ENCODE measurements at regions not wholly inside any gene's neighbourhood (a gene's known extent, or its start where the extent isn't known, plus 50 kb on each side); places are given as distances from the start of the nearest gene placed in this dataset.

GRCh38 chr14:85190251-85190650 lies 339.7 kb upstream of the FLRT2 start:
- H3K36me3 Mint-ChIP-seq (ENCODE audit: insufficient read depth in 2 of 2), result no peaks in the 10 kb centered on the region
- H3K27me3 Mint-ChIP-seq (ENCODE audit: low read depth), result no peaks in the 10 kb centered on the region
- no peak for DNase-seq
- H3K4me3 Mint-ChIP-seq, result no peak overlapping the region
- peaks cover 4 to 14% of the 10 kb centered on the region in 2 donors for H3K9me3 Mint-ChIP-seq
- H3K27ac Mint-ChIP-seq, result no peak overlapping the region
- no peak for ATAC-seq (replicated peaks in 1 of 2)
- H3K4me1 Mint-ChIP-seq (ENCODE audit: low read depth), result no peaks in the 10 kb centered on the region

DNA sequence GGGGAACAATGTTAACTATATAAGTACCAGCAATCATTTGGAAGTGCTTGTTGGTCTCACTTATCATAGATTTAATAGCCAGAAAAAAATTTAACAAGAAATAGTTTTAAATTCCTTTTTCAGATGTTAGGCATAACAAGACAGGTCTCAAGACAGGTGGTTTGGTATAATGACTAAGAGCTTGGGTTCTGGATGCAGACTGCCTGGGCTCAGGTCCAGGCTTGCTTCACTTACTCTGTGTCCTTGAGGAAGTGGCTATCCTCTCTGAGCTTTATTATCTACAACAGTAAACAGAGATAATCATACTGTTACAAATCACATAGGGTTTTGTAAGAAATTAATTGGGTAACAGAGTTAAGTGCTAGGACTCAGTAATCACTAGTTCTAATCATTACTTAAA lies 338.0 kb upstream of the FLRT2 start:
- peaks cover 6 to 14% of the 10 kb centered on the region in 2 donors for H3K9me3 Mint-ChIP-seq
- H3K36me3 Mint-ChIP-seq (ENCODE audit: insufficient read depth in 2 of 2), result no peaks in the 10 kb centered on the region
- ATAC-seq (replicated peaks in 1 of 2) (no peak), DNase-seq (no peak)
- H3K27ac Mint-ChIP-seq, result no peak overlapping the region
- H3K4me1 Mint-ChIP-seq (ENCODE audit: low read depth), result no peaks in the 10 kb centered on the region
- no peaks in the 10 kb centered on the region for H3K27me3 Mint-ChIP-seq (ENCODE audit: low read depth)
- H3K4me3 Mint-ChIP-seq, result no peak overlapping the region

- ATAC-seq (replicated peaks in 1 of 2) (no peak), DNase-seq (no peak)
- Mint-ChIP-seq H3K27me3 (ENCODE audit: low read depth) (no peaks in the 10 kb centered on the region), H3K4me1 (ENCODE audit: low read depth) (no peaks in the 10 kb centered on the region), H3K36me3 (ENCODE audit: insufficient read depth in 2 of 2) (no peaks in the 10 kb centered on the region), H3K4me3 (no peak overlapping the region), H3K9me3 (peaks cover 3 to 10% of the 10 kb centered on the region in 2 donors), H3K27ac (no peak overlapping the region)
These were observed 334.0 kb upstream of the FLRT2 start for GRCh38 chr14:85195872-85196477.

DNA sequence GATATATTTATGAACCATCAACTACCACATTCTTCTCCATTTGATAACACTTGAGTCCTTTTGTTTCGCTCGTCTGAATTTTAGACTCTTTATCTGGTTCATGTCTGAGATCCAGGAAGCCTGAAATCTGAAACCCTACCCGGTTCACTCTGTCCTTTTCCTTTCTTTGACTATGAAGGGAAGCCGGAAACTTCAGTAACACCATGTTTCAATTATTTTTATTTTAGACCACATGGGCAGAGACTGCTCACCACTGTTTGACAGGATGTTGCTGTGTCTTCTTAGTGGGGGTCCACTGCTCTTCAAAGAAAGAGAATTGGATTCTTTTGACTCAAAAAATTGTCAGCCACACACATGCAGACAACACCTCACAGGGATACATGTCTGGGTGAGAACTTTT lies 331.9 kb upstream of the FLRT2 start:
- H3K4me3 Mint-ChIP-seq, result no peak overlapping the region
- no peak for DNase-seq
- no peaks in the 10 kb centered on the region for H3K4me1 Mint-ChIP-seq (ENCODE audit: low read depth)
- H3K9me3 Mint-ChIP-seq, result peaks cover 7 to 9% of the 10 kb centered on the region in 2 donors
- no peaks in the 10 kb centered on the region for H3K36me3 Mint-ChIP-seq (ENCODE audit: insufficient read depth in 2 of 2)
- no peak for ATAC-seq (replicated peaks in 1 of 2)
- no peak overlapping the region for H3K27ac Mint-ChIP-seq
- no peaks in the 10 kb centered on the region for H3K27me3 Mint-ChIP-seq (ENCODE audit: low read depth)

GRCh38 chr14:85205875-85206274 lies 324.1 kb upstream of the FLRT2 start:
- Mint-ChIP-seq H3K27me3 (ENCODE audit: low read depth) (no peaks in the 10 kb centered on the region), H3K27ac (no peak overlapping the region), H3K4me3 (no peak overlapping the region), H3K36me3 (ENCODE audit: insufficient read depth in 2 of 2) (no peaks in the 10 kb centered on the region), H3K9me3 (peaks cover 0 to 4% of the 10 kb centered on the region in 2 donors), H3K4me1 (ENCODE audit: low read depth) (no peaks in the 10 kb centered on the region)
- ATAC-seq (replicated peaks in 1 of 2) (no peak), DNase-seq (no peak)

DNA sequence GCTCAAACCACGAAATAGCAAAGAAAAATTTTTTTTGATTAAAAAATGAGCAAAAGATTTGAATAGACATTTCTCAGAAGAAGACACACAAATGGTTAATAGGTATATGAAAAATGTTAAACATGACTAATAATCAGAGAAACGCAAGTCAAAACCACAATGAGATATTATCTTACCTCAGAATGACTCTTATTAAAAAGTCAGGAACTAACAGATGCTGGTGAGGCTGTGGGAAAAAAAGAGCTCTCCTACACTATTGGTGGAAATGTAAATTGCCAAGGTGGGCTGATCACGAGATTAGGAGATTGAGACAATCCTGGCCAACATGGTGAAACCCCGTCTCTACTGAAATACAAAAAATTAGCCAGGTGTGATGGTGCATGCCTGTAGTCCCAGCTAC lies 315.5 kb upstream of the FLRT2 start:
- no peak for DNase-seq
- H3K4me3 Mint-ChIP-seq, result no peak overlapping the region
- no peak overlapping the region for H3K27ac Mint-ChIP-seq
- H3K4me1 Mint-ChIP-seq (ENCODE audit: low read depth), result no peaks in the 10 kb centered on the region
- H3K9me3 Mint-ChIP-seq, result peaks cover 7 to 8% of the 10 kb centered on the region in 2 donors
- H3K27me3 Mint-ChIP-seq (ENCODE audit: low read depth), result no peaks in the 10 kb centered on the region
- peaks cover 0 to 5% of the 10 kb centered on the region in 2 donors for H3K36me3 Mint-ChIP-seq (ENCODE audit: insufficient read depth in 2 of 2)
- no peak for ATAC-seq (replicated peaks in 1 of 2)

GRCh38 chr14:85217412-85217811 lies 312.5 kb upstream of the FLRT2 start:
- no peak overlapping the region for H3K27ac Mint-ChIP-seq
- no peak overlapping the region for H3K4me3 Mint-ChIP-seq
- H3K27me3 Mint-ChIP-seq (ENCODE audit: low read depth), result no peaks in the 10 kb centered on the region
- H3K9me3 Mint-ChIP-seq, result peaks cover 8 to 9% of the 10 kb centered on the region in 2 donors
- DNase-seq (no peak), ATAC-seq (replicated peaks in 1 of 2) (no peak)
- H3K4me1 Mint-ChIP-seq (ENCODE audit: low read depth), result no peaks in the 10 kb centered on the region
- peaks cover 0 to 5% of the 10 kb centered on the region in 2 donors for H3K36me3 Mint-ChIP-seq (ENCODE audit: insufficient read depth in 2 of 2)

DNA sequence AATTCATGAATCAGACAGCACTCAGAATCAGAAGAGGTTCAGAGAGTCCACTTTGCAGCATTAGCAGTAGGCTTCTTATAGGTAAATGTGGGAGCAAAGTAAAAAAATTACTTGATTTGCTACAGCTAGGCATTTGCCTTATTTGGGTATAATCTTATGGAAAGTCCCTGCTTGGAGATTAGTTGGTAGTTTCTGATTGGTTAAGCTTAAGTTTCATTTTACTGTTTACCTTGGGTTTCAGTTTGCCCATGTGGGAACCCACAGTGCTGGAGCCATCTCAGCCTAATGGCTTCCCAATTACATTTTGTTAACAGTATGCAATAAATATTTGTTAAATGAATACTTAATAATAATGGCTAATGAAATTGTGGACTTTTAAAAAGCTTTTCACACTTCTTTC lies 311.0 kb upstream of the FLRT2 start:
- Mint-ChIP-seq H3K36me3 (ENCODE audit: insufficient read depth in 2 of 2) (no peaks in the 10 kb centered on the region), H3K4me1 (ENCODE audit: low read depth) (no peaks in the 10 kb centered on the region), H3K27me3 (ENCODE audit: low read depth) (no peaks in the 10 kb centered on the region), H3K4me3 (no peak overlapping the region), H3K27ac (no peak overlapping the region), H3K9me3 (peaks cover 4 to 7% of the 10 kb centered on the region in 2 donors)
- DNase-seq (no peak), ATAC-seq (replicated peaks in 1 of 2) (no peak)

GRCh38 chr14:85221832-85222231 lies 308.1 kb upstream of the FLRT2 start:
- no peak overlapping the region for H3K4me3 Mint-ChIP-seq
- peaks cover 4 to 11% of the 10 kb centered on the region in 2 donors for H3K9me3 Mint-ChIP-seq
- no peaks in the 10 kb centered on the region for H3K4me1 Mint-ChIP-seq (ENCODE audit: low read depth)
- DNase-seq (no peak), ATAC-seq (replicated peaks in 1 of 2) (no peak)
- H3K27ac Mint-ChIP-seq, result no peak overlapping the region
- H3K27me3 Mint-ChIP-seq (ENCODE audit: low read depth), result no peaks in the 10 kb centered on the region
- no peaks in the 10 kb centered on the region for H3K36me3 Mint-ChIP-seq (ENCODE audit: insufficient read depth in 2 of 2)

DNA sequence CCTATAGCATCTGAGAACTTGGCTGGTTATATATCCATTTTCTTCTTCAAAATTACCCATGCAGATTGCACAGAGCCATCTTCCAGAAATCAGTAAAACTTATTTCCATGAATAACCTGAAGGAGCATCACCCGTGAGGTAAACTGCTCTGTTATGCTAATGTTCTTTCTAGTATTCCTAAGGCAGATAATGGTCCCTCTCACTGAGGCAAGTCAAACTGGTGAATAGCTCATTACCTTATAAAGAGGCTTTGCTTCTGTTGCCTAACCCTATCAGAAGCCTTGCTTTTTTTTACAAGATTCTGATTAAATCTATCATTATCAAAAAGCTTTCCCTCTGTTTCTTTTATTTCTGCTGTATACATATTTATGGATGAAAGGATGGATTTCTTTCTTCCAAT lies 307.6 kb upstream of the FLRT2 start:
- Mint-ChIP-seq H3K9me3 (peaks cover 4 to 14% of the 10 kb centered on the region in 2 donors), H3K27me3 (ENCODE audit: low read depth) (no peaks in the 10 kb centered on the region), H3K4me3 (no peak overlapping the region), H3K27ac (no peak overlapping the region), H3K4me1 (ENCODE audit: low read depth) (no peaks in the 10 kb centered on the region), H3K36me3 (ENCODE audit: insufficient read depth in 2 of 2) (no peaks in the 10 kb centered on the region)
- no peak for DNase-seq
- no peak for ATAC-seq (replicated peaks in 1 of 2)

- Mint-ChIP-seq H3K27ac (no peak overlapping the region), H3K9me3 (peaks cover 4 to 16% of the 10 kb centered on the region in 2 donors), H3K4me1 (ENCODE audit: low read depth) (no peaks in the 10 kb centered on the region), H3K4me3 (no peak overlapping the region), H3K36me3 (ENCODE audit: insufficient read depth in 2 of 2) (no peaks in the 10 kb centered on the region), H3K27me3 (ENCODE audit: low read depth) (no peaks in the 10 kb centered on the region)
- no peak for ATAC-seq (replicated peaks in 1 of 2)
- DNase-seq, result no peak
These were observed 306.3 kb upstream of the FLRT2 start for GRCh38 chr14:85223667-85224066.

GRCh38 chr14:85224241-85224640 lies 305.7 kb upstream of the FLRT2 start:
- Mint-ChIP-seq H3K9me3 (peaks cover 4 to 17% of the 10 kb centered on the region in 2 donors), H3K27ac (no peak overlapping the region)

GRCh38 chr14:85233756-85234155 lies 296.2 kb upstream of the FLRT2 start:
- peaks cover 5 to 14% of the 10 kb centered on the region in 2 donors for H3K9me3 Mint-ChIP-seq
- H3K4me3 Mint-ChIP-seq, result no peak overlapping the region
- no peaks in the 10 kb centered on the region for H3K36me3 Mint-ChIP-seq (ENCODE audit: insufficient read depth in 2 of 2)
- H3K4me1 Mint-ChIP-seq (ENCODE audit: low read depth), result no peaks in the 10 kb centered on the region
- no peak for DNase-seq
- no peak overlapping the region for H3K27ac Mint-ChIP-seq
- no peaks in the 10 kb centered on the region for H3K27me3 Mint-ChIP-seq (ENCODE audit: low read depth)
- ATAC-seq (replicated peaks in 1 of 2), result no peak

More at GRCh38 chr14:85224241-85224640, 305.7 kb upstream of the FLRT2 start:
- DNase-seq (no peak), ATAC-seq (replicated peaks in 1 of 2) (no peak)
- Mint-ChIP-seq H3K27me3 (ENCODE audit: low read depth) (no peaks in the 10 kb centered on the region), H3K4me1 (ENCODE audit: low read depth) (no peaks in the 10 kb centered on the region), H3K4me3 (no peak overlapping the region), H3K36me3 (ENCODE audit: insufficient read depth in 2 of 2) (no peaks in the 10 kb centered on the region)

All from activated T-cell treated with anti-CD3 and anti-CD28 coated beads, Interleukin-2, amount 50 U/mL, for 72 hours (primary cell).